IPS-18c (cell line): ENCODE measurements at regions not wholly inside any gene's neighbourhood (a gene's known extent, or its start where the extent isn't known, plus 50 kb on each side); places are given as distances from the start of the nearest gene placed in this dataset.
"Not testable (repeated sequence)": the region's sequence is repeated elsewhere in the genome, so short reads cannot be mapped to it uniquely, and the experiment has no call there.

Experiments
- H3K4me3 ChIP-seq: 2 replicates; pipeline ENCODE4 v1.7.0; 2013; ENCODE audit warnings: low read depth, mild to moderate bottlenecking, low read length, moderate library complexity; ENCODE audit not compliant: insufficient read depth
- H3K9me3 ChIP-seq: one replicate; pipeline ENCODE4 v1.6.1; 2013; ENCODE audit warnings: mild to moderate bottlenecking, low read length, moderate library complexity; ENCODE audit not compliant: control insufficient read depth, insufficient read depth

GRCh38 chr9:73892335-73892734, 604.8 kb upstream of the RORB start:
- Histone ChIP-seq H3K9me3 (no peaks in the 10 kb centered on the region), H3K4me3 (no peak overlapping the region)

DNA sequence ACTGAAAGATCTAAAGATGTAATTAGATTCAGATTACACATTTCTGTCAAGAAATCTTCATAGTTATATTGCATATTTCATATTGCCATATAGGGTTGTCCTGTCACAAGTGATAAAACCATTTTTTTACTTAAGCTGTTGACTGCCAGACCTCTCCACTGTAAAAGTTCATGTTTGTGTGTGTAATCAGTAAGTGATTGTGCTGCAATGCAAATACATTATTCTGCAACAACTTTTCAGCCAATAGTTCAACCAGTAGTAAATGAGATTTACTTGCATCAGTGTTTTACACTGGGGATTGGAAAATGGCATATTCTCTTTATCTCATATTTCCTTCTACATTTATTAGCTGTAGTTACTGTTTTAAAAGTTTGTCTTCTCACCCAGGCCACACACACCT, 603.9 kb upstream of the RORB start:
- no peaks in the 10 kb centered on the region for H3K9me3 ChIP-seq

DNA sequence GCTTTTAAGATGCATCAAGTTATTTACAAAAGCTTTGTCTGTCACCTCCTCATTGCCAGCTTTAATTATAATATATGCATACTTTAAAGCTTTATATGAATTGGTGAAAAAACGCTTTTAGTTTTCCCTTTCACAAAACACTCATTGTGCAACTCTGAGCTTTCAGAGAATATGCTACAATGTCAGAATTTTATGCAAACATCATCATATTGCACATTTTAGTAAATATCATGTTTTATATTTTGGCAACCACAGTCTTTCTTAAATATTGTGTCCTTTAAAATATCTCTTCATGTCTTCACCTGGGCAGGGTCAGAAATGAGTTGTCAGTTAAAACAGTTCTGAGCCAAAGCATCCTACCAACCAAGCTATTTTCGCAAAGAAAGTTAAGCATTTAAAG, 601.1 kb upstream of the RORB start:
- Histone ChIP-seq H3K9me3 (no peaks in the 10 kb centered on the region), H3K4me3 (no peak overlapping the region)

More for the DNA sequence above, 603.9 kb upstream of the RORB start:
- no peak overlapping the region for H3K4me3 ChIP-seq

GRCh38 chr9:73906671-73907070, 590.5 kb upstream of the RORB start:
- no peaks in the 10 kb centered on the region for H3K9me3 ChIP-seq
- H3K4me3 ChIP-seq = no peak overlapping the region

GRCh38 chr9:73911804-73912203, 585.3 kb upstream of the RORB start:
- Histone ChIP-seq H3K4me3 (no peak overlapping the region), H3K9me3 (no peaks in the 10 kb centered on the region)

DNA sequence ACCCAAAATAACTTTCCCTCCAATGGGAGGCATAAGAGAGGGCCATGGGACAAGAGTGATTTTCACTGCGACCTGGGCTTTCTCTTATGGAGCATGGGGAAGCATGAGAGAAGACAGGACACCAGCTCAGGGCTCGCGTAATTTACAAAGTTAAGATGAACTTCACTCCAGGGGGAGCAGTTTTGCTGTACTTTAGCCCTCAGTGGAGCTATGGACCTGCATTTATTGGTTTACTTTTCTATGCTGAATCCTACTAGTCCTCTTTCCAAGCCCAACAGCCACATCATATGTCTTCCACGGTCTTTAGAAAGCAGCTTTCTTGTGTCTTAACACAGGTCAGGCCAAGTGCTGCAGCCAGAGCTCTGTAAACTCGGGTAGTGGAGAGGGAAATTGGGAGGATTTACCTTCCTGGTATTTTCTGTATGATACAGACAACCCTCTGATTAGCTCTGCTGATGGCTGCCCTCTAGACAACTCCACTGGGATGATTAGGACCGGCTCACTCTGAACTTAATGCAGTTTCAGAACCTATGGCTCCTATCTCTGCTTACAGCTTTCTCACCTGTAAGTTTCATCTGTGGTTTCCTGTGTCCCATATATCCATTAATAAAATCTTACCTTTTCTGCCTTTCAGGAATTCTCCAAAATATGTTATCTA, 581.0 kb upstream of the RORB start:
- Histone ChIP-seq H3K9me3 (no peaks in the 10 kb centered on the region), H3K4me3 (no peak overlapping the region)

DNA sequence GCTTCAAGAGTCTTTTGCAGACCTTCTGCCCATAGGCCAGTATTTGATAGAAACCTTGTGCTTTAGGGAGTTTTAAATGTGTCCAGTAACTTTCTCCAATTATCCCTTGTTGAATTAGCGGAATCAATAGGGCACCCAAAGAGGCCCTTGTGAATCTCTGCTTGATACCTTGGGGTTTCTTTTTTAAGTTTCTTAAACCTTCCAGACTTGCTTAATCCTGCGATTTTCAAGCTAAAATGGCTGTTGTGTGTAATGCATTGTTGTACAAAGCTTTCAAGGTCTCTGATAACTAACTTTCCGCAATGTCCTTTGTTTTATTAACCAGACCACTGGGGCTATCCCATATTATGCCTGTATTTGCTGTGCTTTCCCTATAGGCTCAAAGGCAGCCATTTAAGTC, 577.4 kb upstream of the RORB start:
- Histone ChIP-seq H3K4me3 (no peak overlapping the region), H3K9me3 (no peaks in the 10 kb centered on the region)

DNA sequence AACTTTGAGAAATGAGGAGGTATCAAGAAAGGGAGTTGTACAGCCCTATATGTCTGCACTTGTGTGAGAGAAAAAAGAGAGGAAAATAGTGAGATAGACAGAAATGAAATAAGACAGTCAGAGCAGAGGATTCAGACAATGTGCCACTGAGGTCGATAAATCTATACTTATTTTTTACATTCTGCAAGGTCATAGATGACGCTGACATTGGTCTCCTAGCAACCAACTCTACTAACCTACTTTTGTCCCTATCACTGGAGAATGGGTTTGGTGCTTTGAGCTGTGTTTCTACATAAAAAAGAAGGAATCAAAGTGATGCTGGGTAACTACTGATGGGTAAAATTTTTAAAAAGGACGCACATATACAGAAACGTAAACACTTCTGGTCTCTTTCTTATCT, 573.3 kb upstream of the RORB start:
- H3K4me3 ChIP-seq = no peak overlapping the region

GRCh38 chr9:73951147-73951546, 546.0 kb upstream of the RORB start:
- Histone ChIP-seq H3K4me3 (no peak overlapping the region), H3K9me3 (no peaks in the 10 kb centered on the region)

More for the DNA sequence above, 573.3 kb upstream of the RORB start:
- no peaks in the 10 kb centered on the region for H3K9me3 ChIP-seq

DNA sequence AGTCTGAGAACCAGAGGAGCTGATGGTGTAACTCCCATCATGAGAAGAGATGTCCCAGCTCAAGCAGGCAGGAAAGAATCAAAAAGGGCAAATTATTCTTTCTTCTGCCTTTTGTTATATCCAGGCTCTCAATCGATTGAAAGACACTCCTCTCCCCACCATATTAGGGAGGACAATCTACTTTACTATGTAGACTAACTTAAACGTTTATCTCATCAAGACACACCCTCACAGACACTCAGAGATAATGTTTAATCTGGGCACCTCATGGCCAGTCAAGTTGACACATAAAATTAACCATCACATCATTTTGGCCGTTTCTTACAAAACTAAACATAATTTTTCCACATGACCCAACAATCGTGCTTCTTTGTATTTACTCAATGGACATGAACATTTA, 534.3 kb upstream of the RORB start:
- H3K9me3 ChIP-seq = no peaks in the 10 kb centered on the region
- no peak overlapping the region for H3K4me3 ChIP-seq

DNA sequence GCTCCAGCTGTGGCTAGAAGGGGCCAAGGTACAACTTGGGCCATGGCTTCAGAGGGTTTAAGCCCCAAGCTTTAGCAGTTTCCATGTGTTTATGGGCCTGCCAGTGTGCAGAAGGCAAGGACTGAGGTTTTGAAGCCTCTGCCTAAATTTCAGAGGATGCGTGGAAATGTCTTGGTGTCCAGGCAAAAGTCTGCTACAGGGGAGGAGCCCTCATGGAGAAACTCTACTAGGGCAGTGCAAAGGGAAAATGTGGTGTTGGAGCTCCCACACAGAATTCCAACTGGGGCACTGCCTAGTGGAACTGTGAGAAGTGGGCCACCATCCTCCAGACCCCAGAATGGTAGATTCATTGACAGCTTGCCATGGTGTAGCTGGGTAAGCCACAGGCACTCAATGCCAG, 527.2 kb upstream of the RORB start:
- Histone ChIP-seq H3K9me3 (peaks cover 10% of the 10 kb centered on the region), H3K4me3 (peak overlapping the region; percentile 24; the same call in 1 of the 2 replicates)

DNA sequence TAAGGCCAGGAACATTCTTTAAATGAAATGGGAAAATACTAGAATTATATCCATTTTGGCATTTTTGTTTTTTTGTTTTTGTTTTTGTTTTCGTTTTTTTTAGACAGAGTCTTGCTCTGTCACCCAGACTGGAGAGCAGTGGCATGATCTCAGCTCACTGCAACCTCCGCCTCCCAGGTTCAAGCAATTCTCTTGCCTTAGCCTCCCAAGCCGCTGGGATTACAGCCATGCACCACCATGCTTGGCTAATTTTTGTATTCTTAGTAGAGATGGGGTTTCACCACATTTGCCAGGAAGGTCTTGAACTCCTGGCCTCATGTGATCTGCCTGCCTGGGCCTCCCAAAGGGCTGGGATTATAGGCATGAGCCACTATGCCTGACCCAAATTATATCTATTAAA, 520.7 kb upstream of the RORB start:
- H3K9me3 ChIP-seq, H3K4me3 ChIP-seq: not testable (repeated sequence)

DNA sequence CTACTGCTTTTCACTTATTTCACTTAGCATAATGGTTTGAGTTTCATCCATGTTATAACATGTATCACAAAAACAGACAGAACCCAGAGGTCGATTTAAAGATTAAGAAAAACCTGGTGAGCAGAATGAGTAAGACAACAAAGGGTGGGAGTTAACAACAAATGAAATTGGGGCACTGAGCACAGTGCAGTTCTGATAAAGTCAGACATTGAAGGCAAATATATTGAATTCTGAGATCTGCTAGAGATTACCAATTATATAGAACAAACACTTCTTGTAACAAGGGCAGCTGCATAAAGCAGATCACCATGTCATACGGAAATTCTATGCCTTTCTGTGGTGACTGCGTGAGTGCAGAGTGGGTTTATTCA, 517.3 kb upstream of the RORB start:
- H3K4me3 ChIP-seq = no peak overlapping the region
- H3K9me3 ChIP-seq = no peaks in the 10 kb centered on the region

DNA sequence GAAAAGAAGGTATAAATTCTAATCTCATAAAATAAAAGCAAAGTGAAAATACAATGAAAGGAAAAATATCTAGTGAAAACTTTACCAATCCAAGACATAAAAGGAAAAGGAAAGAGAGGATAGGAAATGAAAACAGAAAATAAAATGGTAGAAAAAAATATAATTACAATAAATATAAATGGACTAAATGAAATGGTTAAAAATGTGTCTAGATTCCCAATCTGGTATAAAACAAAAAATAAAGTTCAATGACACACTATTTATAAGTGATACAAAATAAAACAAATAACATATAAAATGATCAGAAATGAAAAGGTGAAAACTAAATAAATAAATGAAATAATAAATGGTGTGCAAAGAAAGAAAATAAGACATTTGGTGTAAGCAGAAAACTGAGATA, 516.4 kb upstream of the RORB start:
- Histone ChIP-seq H3K4me3 (no peak overlapping the region), H3K9me3 (no peaks in the 10 kb centered on the region)

GRCh38 chr9:73981405-73981804, 515.7 kb upstream of the RORB start:
- Histone ChIP-seq H3K4me3 (no peak overlapping the region), H3K9me3 (no peaks in the 10 kb centered on the region)

GRCh38 chr9:73995836-73996235, 501.3 kb upstream of the RORB start:
- H3K4me3 ChIP-seq = no peak overlapping the region
- H3K9me3 ChIP-seq = no peaks in the 10 kb centered on the region

- Histone ChIP-seq H3K4me3 (no peak overlapping the region), H3K9me3 (no peaks in the 10 kb centered on the region)
Observed at GRCh38 chr9:73996844-73997243, 500.3 kb upstream of the RORB start.

GRCh38 chr9:74001382-74001781, 495.8 kb upstream of the RORB start:
- Histone ChIP-seq H3K4me3 (no peak overlapping the region), H3K9me3 (no peaks in the 10 kb centered on the region)

DNA sequence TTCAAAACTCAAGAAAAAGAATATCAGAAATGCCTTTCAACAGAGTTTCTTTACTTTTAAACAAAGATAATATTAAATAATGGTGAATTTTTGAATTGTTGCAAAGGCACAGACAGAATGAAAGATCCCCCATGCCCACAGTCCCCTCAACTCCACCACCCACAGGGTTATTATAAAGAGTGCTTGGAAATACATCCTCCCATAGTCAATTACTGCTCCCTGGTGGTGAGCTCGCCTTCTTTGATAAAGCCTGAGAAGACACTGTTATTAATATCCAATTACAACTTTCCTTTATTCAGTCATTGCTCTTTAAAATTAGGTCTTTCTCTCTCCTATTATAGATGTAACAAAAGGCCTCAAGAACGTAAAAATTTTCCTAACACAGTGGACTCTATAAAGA, 490.2 kb upstream of the RORB start:
- no peaks in the 10 kb centered on the region for H3K9me3 ChIP-seq
- H3K4me3 ChIP-seq = no peak overlapping the region
